ENCODE measurements at regions not wholly inside any gene's neighbourhood (a gene's known extent, or its start where the extent isn't known, plus 50 kb on each side); places are given as distances from the start of the nearest gene placed in this dataset.
"Not testable (repeated sequence)": the region's sequence is repeated elsewhere in the genome, so short reads cannot be mapped to it uniquely, and the experiment has no call there.

- not testable (repeated sequence) for TF ChIP-seq POLR2A (IDR thresholded peaks at IDR 0.05)
- TF ChIP-seq, protein P1, sequence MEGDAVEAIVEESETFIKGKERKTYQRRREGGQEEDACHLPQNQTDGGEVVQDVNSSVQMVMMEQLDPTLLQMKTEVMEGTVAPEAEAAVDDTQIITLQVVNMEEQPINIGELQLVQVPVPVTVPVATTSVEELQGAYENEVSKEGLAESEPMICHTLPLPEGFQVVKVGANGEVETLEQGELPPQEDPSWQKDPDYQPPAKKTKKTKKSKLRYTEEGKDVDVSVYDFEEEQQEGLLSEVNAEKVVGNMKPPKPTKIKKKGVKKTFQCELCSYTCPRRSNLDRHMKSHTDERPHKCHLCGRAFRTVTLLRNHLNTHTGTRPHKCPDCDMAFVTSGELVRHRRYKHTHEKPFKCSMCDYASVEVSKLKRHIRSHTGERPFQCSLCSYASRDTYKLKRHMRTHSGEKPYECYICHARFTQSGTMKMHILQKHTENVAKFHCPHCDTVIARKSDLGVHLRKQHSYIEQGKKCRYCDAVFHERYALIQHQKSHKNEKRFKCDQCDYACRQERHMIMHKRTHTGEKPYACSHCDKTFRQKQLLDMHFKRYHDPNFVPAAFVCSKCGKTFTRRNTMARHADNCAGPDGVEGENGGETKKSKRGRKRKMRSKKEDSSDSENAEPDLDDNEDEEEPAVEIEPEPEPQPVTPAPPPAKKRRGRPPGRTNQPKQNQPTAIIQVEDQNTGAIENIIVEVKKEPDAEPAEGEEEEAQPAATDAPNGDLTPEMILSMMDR (IDR thresholded peaks at IDR 0.05): not testable (repeated sequence)
Measured at GRCh38 chr11:23220086-23220485, 359.8 kb upstream of the CCDC179 start.
